ENCODE measurements at regions not wholly inside any gene's neighbourhood (a gene's known extent, or its start where the extent isn't known, plus 50 kb on each side); places are given as distances from the start of the nearest gene placed in this dataset.

GRCh38 chr1:224864006-224864405, 65.5 kb upstream of the DNAH14 start:
- intact Hi-C loops (cut with DNase I; ENCODE audit: low total_unique reads): no loop called here
- no peak overlapping the region for H3K4me3 ChIP-seq
- TF ChIP-seq CTCF (IDR thresholded peaks at IDR 0.05): no peak
- TF ChIP-seq POLR2A (IDR thresholded peaks at IDR 0.05): no peak
- H3K27ac ChIP-seq: no peak overlapping the region
- H3K4me1 ChIP-seq: no peaks in the 10 kb centered on the region
- H3K36me3 ChIP-seq: no peaks in the 10 kb centered on the region
- no peaks in the 10 kb centered on the region for H3K9me3 ChIP-seq
- DNase-seq: no peak
- H3K27me3 ChIP-seq: no peaks in the 10 kb centered on the region

DNA sequence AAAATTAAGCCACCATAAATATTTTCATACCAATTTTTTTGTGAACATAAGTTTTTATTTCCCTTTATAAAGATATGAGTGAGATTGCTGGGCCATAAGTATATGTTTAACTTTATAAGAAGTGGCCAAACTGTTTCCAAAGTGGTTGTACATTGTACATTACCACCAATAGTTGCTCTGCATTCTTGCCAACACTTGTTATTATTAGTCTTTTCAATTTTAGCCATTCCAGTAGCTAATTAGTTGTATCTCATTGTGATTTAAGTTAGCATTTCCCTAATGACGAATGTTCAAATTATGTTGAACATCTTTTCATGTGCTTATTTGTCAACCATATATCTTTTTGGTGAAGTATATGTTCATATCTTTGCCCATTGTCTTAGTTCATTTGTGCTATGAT, 64.0 kb upstream of the DNAH14 start:
- no peaks in the 10 kb centered on the region for H3K4me1 ChIP-seq
- H3K36me3 ChIP-seq: no peaks in the 10 kb centered on the region
- H3K4me3 ChIP-seq: no peak overlapping the region
- TF ChIP-seq POLR2A (IDR thresholded peaks at IDR 0.05): no peak
- TF ChIP-seq CTCF (IDR thresholded peaks at IDR 0.05): no peak
- intact Hi-C loops (cut with DNase I; ENCODE audit: low total_unique reads): no loop called here
- no peak for DNase-seq
- no peaks in the 10 kb centered on the region for H3K27me3 ChIP-seq
- no peaks in the 10 kb centered on the region for H3K9me3 ChIP-seq
- no peak overlapping the region for H3K27ac ChIP-seq

- Histone ChIP-seq H3K27ac (no peak overlapping the region), H3K9me3 (no peaks in the 10 kb centered on the region), H3K4me1 (no peaks in the 10 kb centered on the region), H3K4me3 (no peak overlapping the region), H3K36me3 (no peaks in the 10 kb centered on the region), H3K27me3 (no peaks in the 10 kb centered on the region)
- TF ChIP-seq CTCF (IDR thresholded peaks at IDR 0.05): no peak
- TF ChIP-seq POLR2A (IDR thresholded peaks at IDR 0.05): no peak
- intact Hi-C loops (cut with DNase I; ENCODE audit: low total_unique reads): no loop called here
- DNase-seq: no peak
These were observed 62.5 kb upstream of the DNAH14 start for GRCh38 chr1:224866940-224867339.

DNA sequence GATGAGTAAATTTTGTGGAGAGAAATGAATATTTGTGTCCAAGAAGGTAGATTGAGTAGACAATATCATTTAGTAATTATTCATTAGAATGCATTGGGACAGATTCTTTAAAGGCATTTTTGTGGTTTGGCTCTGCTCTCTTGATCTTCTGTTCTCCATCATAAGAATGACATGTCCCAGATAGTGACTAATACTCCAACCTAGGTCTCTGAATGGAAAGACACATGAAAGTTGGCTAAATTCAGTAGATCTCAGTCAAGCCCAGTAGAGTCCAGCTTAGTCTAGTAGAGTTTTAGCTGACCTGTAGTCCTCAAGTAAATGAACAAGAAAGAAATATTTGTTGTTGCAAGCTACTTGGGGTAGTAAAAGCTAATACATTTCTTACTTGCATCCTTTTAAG, 61.8 kb upstream of the DNAH14 start:
- no peaks in the 10 kb centered on the region for H3K36me3 ChIP-seq

GRCh38 chr1:224872832-224873433, 56.5 kb upstream of the DNAH14 start:
- H3K27me3 ChIP-seq: no peaks in the 10 kb centered on the region
- no peak for DNase-seq
- TF ChIP-seq POLR2A (IDR thresholded peaks at IDR 0.05) (no peak), CTCF (IDR thresholded peaks at IDR 0.05) (no peak)
- H3K9me3 ChIP-seq: no peaks in the 10 kb centered on the region
- no peak overlapping the region for H3K4me3 ChIP-seq
- no peaks in the 10 kb centered on the region for H3K36me3 ChIP-seq
- intact Hi-C loops (cut with DNase I; ENCODE audit: low total_unique reads): no loop called here
- H3K4me1 ChIP-seq: no peaks in the 10 kb centered on the region
- no peak overlapping the region for H3K27ac ChIP-seq

More for the DNA sequence above, 61.8 kb upstream of the DNAH14 start:
- no peak for DNase-seq
- Histone ChIP-seq H3K27me3 (no peaks in the 10 kb centered on the region), H3K4me1 (no peaks in the 10 kb centered on the region), H3K27ac (no peak overlapping the region), H3K9me3 (no peaks in the 10 kb centered on the region), H3K4me3 (no peak overlapping the region)
- intact Hi-C loops (cut with DNase I; ENCODE audit: low total_unique reads): no loop called here
- TF ChIP-seq POLR2A (IDR thresholded peaks at IDR 0.05) (no peak), CTCF (IDR thresholded peaks at IDR 0.05) (no peak)

Data from uterus (tissue), 3 donors.